ENCODE measurements at regions not wholly inside any gene's neighbourhood (a gene's known extent, or its start where the extent isn't known, plus 50 kb on each side); places are given as distances from the start of the nearest gene placed in this dataset.

- no peak for DNase-seq
Observed at GRCh38 chr15:31557899-31558298, 231.3 kb downstream of the KLF13 start.

DNA sequence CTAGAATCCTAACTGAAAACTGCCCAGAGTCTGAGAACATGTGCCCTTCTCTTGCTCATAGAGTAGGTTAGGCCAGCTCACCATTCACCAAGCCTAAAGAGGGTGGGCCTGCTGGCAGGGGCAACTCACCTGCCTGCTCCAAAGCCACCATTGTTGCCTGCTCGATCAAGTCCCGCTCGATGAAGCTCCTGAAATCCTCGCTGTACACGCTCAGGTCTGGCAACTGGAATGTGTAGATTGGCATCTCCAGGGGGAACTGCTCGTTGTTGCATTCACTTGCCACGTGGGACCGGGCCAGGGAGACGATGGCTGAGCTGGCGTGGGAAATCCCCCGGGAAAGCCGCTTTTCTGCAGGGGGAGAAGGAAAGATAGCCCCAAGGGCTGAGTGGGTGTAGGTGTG, 232.2 kb downstream of the KLF13 start:
- no peak for DNase-seq

DNA sequence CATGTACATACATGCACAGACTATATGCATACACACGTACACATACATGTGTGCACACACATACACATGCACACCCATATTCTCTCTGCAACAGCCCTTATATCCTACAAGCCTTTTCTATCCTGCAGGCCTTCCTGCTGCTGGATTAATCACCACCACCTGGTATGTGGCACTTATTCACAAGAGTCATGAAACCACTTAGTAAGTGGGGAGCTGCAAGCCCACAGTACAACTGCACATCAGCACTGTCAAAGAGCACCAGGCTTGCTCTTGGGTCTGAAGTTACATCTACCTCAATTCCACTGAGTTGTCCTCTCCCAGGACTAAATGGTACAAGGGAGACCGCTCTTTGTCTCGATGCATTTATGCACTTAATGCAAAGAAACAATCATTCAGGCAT, 233.2 kb downstream of the KLF13 start:
- no peak for DNase-seq

- DNase-seq: no peak
Observed at GRCh38 chr15:31560643-31561042, 234.0 kb downstream of the KLF13 start.

DNA sequence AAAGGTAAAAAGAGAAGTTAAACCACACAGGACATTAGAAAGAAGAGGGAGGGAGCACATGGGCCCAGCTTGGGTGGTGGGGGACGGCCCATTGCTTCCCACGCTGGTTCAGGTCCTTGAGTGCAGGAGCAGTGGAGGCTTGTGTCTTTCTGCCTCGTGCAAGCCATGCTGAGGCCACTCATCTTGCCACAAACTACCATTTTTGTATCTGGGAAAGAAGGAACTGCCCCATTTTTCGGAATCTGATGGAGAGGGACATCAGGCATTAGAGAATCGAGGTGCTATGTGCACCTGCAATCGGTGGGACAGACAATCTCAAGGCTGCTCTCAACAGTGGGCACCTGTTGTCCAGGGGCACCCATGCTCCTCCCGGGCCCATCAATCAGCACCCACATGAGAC, 234.5 kb downstream of the KLF13 start:
- no peak for DNase-seq

GRCh38 chr15:31563001-31563400, 236.4 kb downstream of the KLF13 start:
- DNase-seq: no peak

- DNase-seq: no peak
Observed at GRCh38 chr15:31563421-31563820, 236.8 kb downstream of the KLF13 start.

- DNase-seq: no peak
Observed at GRCh38 chr15:31567861-31568260, 241.2 kb downstream of the KLF13 start.

GRCh38 chr15:31569836-31570235, 243.2 kb downstream of the KLF13 start:
- no peak for DNase-seq

- DNase-seq: no peak
Observed at GRCh38 chr15:31570591-31570990, 244.0 kb downstream of the KLF13 start.

GRCh38 chr15:31571676-31572075, 245.0 kb downstream of the KLF13 start:
- peak; percentile 17 for DNase-seq

DNA sequence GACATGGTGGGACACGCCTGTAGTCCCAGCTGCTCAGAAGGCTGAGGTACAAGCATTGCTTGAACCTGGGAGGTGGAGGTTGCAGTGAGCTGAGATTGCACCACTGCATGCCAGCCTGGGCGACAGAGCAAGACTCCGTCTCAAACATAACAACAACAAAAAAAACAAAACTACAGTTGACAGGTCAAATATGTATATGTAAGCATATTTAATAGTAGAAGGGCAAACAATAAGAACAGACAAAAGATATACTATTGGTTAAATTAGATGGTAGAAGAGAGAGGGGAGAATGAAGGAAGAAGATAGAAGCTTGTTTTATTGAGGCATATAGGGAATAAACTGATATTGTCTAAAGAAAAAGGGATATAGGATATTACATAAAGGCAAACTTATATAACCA, 247.1 kb downstream of the KLF13 start:
- DNase-seq: no peak

DNA sequence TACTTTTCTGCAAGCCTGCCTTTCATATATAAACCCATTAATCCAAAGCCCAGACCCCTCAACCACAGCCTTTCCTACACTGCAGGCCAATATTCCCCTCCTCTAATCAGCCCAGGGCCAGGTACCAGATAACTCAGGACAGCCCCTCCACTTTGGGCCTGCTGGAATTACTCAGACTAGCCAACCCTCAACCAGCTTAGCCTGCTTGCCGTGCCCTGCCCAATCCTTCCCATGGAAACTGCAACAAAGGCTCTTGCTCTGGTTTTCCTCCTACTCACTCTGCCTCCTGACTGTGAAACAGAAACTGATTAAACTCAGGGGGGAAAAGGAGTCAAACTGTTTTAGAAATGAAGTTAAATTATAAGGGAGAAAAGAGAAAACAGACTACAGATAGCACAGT, 248.1 kb downstream of the KLF13 start:
- no peak for DNase-seq

DNA sequence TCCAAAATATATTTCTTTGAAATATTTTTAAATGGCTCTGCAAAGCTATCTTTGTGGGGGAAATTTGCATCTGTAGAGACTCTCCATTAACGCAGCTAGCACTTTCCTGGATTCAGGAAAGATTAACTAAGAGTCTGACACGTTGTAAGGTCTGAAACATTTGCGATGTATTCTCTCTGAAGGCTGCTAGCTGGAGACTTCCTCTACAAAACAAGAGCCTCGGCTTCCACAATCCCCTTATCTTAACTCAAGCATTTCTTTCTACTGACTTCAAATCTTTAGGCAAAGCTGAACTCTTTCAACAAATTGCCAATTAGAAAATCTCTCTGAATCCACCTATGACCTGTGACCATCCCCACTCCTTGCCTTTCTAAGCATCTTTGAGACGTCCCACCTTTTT, 250.5 kb downstream of the KLF13 start:
- DNase-seq: no peak

DNA sequence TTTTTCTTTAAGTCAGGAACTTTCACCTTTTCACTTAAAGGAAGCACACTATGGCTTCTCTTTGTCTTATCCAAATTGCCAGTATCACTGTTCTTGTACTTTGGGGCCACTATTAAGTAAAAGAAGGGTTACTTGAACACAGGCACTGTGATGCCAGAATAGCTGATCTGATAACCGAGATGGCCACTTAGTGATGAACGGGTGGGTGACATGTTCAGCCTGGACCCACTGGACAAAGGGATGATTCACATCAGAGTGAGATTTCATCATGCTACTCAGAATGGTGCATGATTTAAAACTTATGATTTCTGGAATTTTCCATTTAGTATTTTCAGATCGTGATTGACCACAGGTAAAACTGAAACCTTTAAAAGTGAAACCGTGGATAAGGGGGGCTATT, 252.6 kb downstream of the KLF13 start:
- no peak for DNase-seq

DNA sequence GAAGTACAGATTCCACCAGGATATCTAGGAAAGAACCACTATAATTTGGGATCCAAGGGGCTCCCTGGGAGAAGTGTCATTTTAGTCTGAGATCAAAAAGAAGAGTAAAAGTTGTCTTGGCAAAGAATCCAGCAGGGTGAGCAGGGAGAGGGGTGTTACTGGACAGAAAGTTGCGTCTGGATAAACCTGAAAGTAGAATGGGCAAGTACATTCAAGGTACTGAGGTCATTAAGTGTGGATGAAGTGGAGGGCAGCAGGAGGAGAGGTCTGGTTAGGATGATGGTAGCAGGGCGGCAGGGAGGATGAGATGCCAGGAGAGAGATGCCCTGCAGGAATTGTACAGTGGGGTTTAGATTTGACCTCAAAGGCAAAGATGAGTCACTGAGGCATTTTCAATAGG, 253.3 kb downstream of the KLF13 start:
- no peak for DNase-seq

DNA sequence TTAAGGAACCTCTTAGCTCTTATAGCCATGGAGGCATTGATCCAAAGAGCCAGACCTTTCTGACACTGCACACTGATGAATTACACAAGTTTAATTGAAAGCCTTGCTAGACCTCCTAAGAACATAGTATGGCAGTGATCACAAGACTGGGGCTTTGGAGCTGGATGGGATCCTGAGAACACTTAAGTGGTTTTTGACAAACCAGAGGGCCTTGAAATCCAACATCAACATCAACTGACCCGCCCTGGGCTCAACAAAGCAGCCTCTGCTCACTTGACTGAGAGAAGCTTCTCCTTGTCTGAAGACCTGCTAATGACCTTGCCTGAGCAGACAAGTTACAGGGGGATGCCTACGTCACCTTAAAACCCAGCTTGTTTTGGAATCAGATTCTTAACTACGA, 257.6 kb downstream of the KLF13 start:
- no peak for DNase-seq

- DNase-seq: no peak
Observed at GRCh38 chr15:31585240-31585639, 258.6 kb downstream of the KLF13 start.

- DNase-seq: no peak
Observed at GRCh38 chr15:31586841-31587240, 260.2 kb downstream of the KLF13 start.

DNA sequence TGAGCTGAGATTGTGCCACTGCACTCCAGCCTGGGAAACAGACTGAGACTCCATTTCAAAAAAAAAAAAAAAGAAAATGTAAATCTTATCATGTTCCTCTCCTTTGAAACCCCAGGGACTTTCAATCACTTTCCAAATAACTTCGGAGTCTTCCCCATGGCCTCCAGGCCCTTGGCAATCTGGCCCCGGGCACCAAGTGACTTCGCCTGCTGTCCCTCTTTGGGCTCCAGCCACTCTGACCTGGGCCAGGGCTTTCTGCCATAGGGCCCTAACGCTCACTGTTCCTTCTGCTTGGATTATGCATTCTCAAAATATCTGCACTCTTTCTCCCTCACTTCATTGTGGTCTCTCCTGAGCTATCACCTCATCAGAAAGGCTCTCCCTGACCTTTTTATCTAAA, 260.9 kb downstream of the KLF13 start:
- no peak for DNase-seq

DNA sequence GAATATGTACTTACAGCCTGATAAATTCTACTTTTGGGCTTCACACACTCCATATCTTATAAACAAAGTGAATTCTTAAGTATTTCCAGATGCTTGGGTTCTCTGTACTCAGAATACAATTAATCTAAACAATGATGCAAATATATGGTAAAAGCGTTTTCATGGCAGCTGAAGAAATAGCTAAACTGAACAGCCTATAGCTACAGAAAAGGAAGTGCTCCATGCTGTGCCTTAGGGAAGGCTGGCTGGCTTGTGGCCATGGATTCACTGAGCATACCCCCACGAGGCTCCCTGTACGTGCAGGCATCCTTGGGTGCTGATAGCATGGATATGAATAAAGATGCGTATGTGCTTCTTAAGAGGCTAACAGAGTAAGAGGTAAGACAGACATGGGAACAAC, 264.0 kb downstream of the KLF13 start:
- no peak for DNase-seq

DNA sequence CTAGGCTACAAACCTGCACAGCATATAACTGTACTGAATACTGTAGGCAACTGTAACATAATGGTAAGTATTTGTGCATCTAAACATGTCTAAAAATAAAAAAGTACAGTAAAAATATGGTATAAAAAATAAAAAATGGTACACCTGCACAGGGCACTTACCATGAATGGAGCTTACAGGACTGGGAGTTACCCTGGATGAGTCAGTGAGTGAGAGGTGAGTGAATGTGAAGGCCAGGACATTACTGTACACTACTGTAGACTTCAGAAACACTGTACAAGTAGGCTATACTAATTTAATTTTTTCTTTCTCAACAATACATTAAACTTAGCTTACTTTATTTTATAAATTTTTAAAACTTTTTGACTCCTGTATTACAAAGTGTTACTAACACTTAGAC, 265.3 kb downstream of the KLF13 start:
- no peak for DNase-seq

DNA sequence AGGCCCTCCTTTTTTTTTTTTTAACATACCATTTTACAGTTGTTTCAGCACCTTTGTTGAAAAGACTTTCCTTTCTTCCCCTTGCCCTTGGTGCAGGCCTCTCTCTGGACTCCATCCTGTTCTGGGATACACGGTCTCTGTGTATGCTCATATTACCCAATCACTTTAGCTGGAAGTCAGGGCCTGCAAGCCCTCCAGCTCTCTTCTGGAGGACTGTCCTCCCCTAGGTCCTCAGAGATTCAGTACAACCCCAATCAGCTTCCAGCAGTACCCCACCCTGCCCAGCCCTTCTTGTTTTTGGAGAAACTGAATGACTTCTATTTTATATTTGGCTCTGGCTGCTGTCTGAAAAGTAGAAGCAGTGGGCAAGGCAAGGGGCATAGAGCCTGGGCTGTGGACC, 270.8 kb downstream of the KLF13 start:
- no peak for DNase-seq

- no peak for DNase-seq
Observed at GRCh38 chr15:31598620-31599019, 272.0 kb downstream of the KLF13 start.

DNA sequence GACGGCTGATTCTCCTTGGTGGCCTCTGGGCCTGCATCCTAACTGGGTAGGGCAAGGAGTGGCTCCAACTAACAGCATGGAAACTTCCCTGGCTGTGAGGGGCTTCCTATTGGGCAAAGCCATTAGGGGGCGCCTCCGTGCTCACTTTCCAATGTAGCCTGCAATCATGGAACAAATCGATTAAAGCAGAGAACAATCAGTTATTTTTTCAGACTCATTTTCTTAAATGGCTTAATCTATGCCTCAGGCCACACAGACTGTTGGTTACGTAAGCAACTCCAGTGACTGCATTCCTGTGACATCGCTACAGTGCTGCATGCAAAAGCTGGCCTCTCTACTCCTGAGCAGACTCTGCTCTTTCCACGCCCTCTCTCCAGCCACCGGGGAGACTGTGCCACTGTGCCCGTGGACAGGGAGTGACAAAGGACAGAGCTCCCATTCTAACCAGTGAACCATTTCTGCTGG, 278.9 kb downstream of the KLF13 start:
- peak; percentile 61 for DNase-seq

GRCh38 chr15:31606194-31606669, 279.6 kb downstream of the KLF13 start:
- DNase-seq: peak; percentile 89

Measured in fibroblast of skin of back (primary cell).